K562 (cell line): ENCODE measurements at regions not wholly inside any gene's neighbourhood (a gene's known extent, or its start where the extent isn't known, plus 50 kb on each side); places are given as distances from the start of the nearest gene placed in this dataset.

Experiments used
- ARID3B ChIP-seq: fragments of 250-450 bp; sonication (Bioruptor Pico); IDR thresholded peaks from 2 replicates; pipeline ENCODE4 v1.4.0; 2020; ENCODE audit warnings: borderline replicate concordance
- CAMTA2 ChIP-seq: fragments of 250-450 bp; sonication (Bioruptor Pico); conservative IDR thresholded peaks from 2 replicates; pipeline ENCODE4 v1.5.1; 2022
- EGR1 ChIP-seq: fragments of 450-650 bp; conservative IDR thresholded peaks from 2 replicates; pipeline ENCODE4 v1.6.1; 2017; ENCODE audit warnings: mild to moderate bottlenecking
- EZH2 ChIP-seq: IDR thresholded peaks from 2 replicates; pipeline ENCODE4 v1.6.1; 2012; ENCODE audit warnings: low read depth, mild to moderate bottlenecking, inconsistent platforms, low read length, borderline replicate concordance
- RFX5 ChIP-seq: IDR thresholded peaks from 2 replicates; pipeline ENCODE4 v1.6.1; 2011; ENCODE audit warnings: low read depth, mild to moderate bottlenecking, improper control_type of control experiment, low read length
- SREBF1 ChIP-seq: fragments of 150-350 bp; IDR thresholded peaks from 2 replicates; pipeline ENCODE4 v1.6.1; 2014; ENCODE audit warnings: antibody characterized with exemption, low read depth, low read length, borderline replicate concordance
- ZBTB43 ChIP-seq: sonication (generic); formaldehyde crosslinking; IDR thresholded peaks from 2 replicates; pipeline ENCODE4 v1.8.0; 2023; ENCODE audit warnings: mild to moderate bottlenecking, missing genetic modification reagents
- ZNF212 ChIP-seq: fragments of 450-650 bp; formaldehyde crosslinking; IDR thresholded peaks from 2 replicates; pipeline ENCODE4 v1.4.0; 2020; ENCODE audit warnings: mild to moderate bottlenecking

- TF ChIP-seq RFX5 (no peak), ZNF212 (no peak), SREBF1 (no peak), EGR1 (no peak), ARID3B (no peak), CAMTA2 (CRISPR knock-in tag) (no peak), ZBTB43 (CRISPR knock-in tag) (no peak), EZH2 (no peak)
These were observed 213.3 kb downstream of the ANKRD50 start for GRCh38 chr4:124499261-124499660.
